ENCODE measurements at regions not wholly inside any gene's neighbourhood (a gene's known extent, or its start where the extent isn't known, plus 50 kb on each side); places are given as distances from the start of the nearest gene placed in this dataset.

DNA sequence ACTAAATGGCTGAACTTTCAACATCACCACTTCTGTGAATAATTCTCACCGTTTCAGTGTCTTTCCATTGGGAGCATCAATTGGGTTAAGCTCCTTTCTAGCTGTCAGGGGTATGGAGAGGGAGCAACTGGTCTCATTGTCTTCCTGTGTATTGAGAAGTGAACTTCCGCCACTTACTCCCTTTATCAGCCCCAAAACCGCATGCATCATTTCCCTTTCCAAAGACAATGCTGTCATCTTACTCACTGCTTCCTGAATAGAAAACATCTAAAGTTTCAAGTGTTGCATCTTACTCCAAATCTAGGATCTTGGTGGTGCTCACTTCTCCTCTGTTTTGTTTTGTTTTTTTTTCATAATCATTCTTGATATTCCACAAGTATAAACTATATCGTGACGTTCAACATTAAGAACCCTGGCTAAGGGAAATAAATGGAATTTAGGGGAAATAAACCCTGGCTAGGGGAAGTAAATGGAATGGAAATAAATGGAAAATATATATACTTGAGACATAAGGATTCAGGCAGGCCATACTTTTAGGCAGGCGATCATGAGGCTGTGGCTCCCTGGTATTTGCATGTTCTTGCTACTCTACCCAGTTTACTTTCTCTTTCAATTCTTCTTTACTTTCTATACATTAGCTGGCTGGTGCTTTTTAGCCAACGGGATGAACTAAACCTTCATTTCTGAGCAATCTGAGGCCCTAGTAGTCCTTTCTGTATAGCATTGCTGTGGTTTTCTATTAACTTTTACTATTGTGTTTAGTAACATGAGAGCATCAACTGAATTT is 371.9 kb downstream of the BMPER start:
- TF ChIP-seq ZNF274 (IDR thresholded peaks at IDR 0.05; ENCODE audit: low read depth, low read length), result no peak
- TF ChIP-seq YY1 (IDR thresholded peaks at IDR 0.05; ENCODE audit: insufficient read depth, insufficient read length), result no peak
